ENCODE measurements at regions not wholly inside any gene's neighbourhood (a gene's known extent, or its start where the extent isn't known, plus 50 kb on each side); places are given as distances from the start of the nearest gene placed in this dataset.
"Not testable (repeated sequence)": the region's sequence is repeated elsewhere in the genome, so short reads cannot be mapped to it uniquely, and the experiment has no call there.

GRCh38 chr4:3865986-3866812, 100.0 kb downstream of the ADRA2C start:
- no peak for DNase-seq (ENCODE audit: low read depth, low spot score)

- DNase-seq (ENCODE audit: low read depth, low spot score) = no peak
Observed at GRCh38 chr4:3866813-3867129, 100.6 kb downstream of the ADRA2C start.

DNA sequence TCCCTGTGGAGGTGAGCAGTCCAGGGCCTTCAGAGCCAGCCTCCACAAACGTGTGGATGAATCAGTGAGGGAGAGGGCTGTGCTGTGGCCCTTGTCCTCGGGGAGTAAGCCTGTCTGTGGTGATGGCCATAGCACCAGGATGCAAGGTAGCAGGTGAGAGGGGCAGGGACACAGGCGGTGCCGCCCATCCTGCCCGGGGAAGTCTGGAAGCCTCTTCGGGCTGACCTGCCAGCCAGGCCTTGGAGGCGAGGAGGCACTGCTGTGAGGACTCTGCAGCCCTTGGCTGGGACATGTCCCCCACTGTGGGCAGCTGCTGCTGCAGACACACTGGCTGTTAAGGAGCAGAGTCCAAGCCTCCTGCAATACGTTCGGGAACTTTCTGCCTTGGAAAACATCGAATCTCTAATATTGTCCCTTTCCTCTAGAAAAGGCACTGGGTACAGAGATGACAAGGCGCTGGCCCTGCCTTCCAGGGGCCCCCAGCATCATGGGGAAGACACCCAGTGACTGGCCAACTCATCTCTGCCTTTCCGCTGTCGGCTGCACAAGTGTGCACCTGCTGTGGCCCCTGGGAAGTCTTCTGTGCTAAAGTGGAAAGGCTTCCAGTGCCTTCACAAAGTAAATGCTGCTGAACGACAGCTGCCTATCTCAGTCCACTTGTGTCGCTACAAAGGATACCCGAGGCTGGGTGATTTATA, 101.4 kb downstream of the ADRA2C start:
- no peak for DNase-seq (ENCODE audit: low read depth, low spot score)

- no peak for DNase-seq (ENCODE audit: low read depth, low spot score)
Observed at GRCh38 chr4:3868211-3869173, 102.3 kb downstream of the ADRA2C start.

GRCh38 chr4:3869174-3869572, 103.0 kb downstream of the ADRA2C start:
- DNase-seq (ENCODE audit: low read depth, low spot score) = no peak

DNA sequence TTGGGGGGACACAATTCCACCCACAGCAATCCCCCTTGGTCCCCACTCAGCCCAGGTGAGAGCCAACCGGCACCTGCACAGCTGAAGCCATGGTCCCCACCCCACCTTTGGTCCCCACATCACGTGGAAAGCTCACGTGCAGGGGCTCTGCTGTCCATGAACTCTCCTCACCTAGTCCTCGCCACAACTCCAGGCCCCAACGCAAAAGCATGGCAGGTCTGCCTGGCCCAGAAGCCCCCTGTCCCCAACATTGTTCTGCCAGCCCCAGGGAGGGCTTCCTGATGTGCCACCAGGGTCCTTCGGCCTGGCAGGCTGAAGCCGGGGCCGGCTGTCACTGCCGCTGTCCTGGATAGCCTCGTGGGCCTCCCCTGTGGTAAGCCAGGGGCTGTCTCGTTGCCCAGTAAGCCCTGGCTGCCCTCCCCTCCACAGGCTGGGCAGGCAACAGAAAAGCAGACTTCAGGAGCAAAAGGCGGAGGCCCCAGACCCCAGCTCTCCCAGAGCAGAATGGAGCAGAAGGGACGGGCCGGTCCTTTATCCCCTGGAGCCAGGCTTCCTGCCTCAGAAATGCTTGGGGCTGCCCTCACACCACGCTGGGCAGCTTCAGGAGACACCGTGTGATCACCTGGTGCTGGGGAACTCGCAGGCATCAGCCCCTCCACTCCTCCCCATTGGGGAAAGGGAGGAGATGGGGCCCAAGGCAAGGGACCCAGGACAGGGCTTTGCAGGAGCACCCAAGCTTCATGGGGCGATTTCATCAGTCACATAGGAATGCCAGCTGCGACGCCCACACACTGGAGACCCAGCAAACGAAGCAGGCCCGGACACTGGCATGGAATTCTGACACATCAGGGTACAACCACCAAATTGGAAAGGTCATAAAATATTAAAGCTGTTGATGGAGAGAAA, 103.7 kb downstream of the ADRA2C start:
- no peak for DNase-seq (ENCODE audit: low read depth, low spot score)

DNA sequence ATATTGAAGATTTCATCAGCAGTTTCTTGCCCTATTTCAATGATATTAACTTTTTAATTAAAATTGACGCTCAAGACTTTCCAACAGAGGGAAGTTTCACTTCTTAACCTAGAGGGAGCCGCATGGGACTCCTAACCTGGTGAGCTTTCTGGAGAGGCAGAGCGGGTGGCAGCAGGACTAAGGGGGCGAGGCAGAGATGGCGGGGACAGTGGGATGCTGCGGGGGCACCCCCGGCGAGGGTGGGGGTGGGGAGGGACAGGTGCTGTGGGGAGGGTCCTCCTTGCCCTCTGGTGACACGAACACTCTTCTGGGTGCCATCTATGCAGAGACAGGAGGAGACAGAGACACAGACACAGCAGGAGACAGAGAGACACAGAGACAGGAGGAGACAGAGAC, 104.4 kb downstream of the ADRA2C start:
- DNase-seq (ENCODE audit: low read depth, low spot score) = no peak

DNA sequence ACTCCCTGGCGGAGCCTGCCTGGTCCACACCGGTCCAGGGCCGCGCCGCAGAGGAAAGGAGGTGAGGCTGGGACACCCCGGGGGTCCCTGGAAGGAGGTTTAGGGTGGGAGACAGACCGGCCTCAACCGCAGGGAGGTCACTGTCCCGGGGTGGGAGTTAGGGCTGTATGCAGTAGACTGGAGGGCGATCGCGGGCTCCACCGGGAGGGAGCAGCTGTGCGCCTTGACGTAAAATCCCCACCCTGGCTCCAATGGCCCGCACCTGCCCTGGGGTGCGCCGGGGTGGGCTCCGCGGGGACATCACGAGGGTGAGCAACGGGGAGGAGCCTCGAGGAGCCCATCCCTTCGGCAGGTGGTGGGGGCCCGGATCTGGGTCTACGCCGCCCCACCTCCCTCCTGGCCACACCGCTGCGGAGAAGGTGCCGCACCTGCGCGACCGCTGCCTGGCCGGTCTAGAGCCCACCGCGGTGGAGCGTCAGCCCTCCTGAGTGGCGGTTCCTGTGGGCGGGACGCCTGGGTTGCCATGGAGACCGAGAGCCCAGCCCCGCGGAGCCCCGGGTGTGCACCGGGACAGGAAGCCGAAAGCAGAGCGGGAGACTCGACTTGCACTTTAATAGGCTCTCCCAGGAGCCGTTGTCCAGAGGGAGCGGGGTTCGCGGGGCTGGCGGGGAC, 105.1 kb downstream of the ADRA2C start:
- no peak for DNase-seq (ENCODE audit: low read depth, low spot score)

GRCh38 chr4:3871881-3872833, 106.0 kb downstream of the ADRA2C start:
- DNase-seq (ENCODE audit: low read depth, low spot score) = no peak

GRCh38 chr4:3872834-3873313, 106.7 kb downstream of the ADRA2C start:
- DNase-seq (ENCODE audit: low read depth, low spot score) = no peak

DNA sequence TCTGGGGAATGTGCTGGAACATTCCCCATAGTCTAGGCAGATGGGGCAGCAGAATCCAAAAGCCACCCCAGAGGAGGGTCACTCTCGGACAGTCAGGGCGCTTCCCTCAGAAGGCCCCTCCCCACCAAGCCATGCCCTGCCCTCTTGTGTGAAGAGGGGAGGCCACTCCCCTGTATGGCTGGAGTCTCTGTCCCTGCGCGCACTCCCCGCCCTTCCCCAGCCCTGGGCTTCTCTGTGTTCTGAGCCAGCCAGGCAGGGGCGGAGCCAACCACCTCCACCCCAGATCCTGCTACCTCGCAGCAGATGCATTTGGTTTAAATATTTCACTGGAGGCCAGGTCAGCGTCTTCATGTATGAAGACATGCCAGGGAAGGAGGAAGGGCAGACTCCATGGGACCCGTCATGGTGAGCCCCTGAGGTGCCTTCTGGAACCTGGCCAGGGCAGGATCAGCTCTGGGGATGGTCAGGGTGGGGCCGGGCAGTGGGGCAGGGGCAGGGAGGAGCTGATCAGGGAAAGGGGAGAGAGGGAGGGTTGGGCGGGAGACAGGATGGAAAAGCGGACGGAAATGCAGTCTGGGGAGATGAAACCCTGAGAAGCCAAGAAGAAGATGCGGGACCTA, 107.3 kb downstream of the ADRA2C start:
- DNase-seq (ENCODE audit: low read depth, low spot score) = no peak

- no peak for DNase-seq (ENCODE audit: low read depth, low spot score)
Observed at GRCh38 chr4:3874028-3874415, 107.8 kb downstream of the ADRA2C start.

GRCh38 chr4:3874525-3875110, 108.4 kb downstream of the ADRA2C start:
- DNase-seq (ENCODE audit: low read depth, low spot score) = no peak

DNA sequence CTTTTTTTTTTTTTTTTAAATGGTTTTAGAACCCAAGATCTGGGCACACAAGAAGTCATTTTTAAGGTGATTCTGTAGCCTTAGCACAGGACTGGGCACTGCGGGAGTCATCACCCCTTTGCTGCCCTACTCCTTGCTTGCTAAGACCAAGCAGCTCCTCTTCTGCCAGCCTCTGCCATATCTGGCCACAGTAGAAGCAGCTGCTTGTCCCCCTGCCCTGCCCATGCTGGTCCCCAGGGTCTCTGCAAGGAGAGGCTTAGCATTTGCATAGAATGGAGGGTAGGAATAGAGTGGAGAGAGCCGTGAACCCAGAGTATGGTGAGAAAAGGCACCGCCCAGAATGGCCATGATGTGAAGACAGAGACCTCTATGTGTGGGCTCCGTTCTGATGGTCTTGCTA, 109.3 kb downstream of the ADRA2C start:
- DNase-seq (ENCODE audit: low read depth, low spot score) = no peak

DNA sequence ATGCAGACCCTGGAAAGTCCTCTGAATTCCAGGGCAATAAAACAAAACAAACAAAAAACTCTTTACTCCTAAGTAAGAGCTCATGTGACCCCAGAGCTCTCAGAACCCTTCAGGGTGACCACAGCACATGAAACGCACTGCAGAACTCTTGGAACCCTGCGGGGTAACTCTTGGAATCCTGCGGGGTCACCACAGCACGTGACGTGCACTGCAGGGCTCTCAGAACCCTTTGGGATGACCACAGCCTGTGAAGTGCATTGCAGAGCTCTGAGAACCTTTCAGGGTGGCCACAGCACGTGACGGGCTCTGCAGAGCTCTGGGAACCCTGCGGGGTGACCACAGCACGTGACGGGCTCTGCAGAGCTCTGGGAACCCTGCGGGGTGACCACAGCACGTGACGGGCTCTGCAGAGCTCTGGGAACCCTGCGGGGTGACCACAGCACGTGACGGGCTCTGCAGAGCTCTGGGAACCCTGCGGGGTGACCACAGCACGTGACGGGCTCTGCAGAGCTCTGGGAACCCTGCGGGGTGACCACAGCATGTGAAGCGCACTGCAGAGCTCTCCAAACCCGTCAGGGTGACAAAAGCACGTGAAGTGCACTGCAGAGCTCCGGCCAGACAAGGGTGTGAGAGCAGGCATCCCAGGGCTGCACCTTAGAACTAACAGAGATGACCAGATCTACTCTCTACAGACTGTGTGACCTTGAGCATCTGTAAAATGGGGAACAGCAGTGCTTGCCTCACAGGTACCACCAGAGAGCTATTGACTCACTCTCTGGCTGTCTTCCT, 110.1 kb downstream of the ADRA2C start:
- not testable (repeated sequence) for DNase-seq (ENCODE audit: low read depth, low spot score)

DNA sequence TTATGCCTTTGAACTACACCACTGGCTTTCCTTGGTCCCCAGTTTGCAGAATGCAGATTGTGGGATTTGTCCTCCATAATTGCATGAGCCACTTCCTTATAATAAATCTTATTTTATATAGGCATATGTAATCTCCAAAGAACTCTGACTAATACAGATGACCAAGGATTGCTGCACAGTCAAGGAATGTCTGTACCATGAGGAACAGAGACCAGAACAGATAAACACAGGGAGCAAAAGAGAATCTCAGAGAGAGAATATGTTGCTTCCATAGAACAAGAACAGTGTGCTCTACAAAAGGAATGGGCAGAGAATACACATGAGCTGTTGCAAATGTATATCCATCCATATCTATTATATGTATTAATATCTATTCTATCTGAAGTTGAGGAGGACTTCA, 111.1 kb downstream of the ADRA2C start:
- DNase-seq (ENCODE audit: low read depth, low spot score) = no peak

- no peak for DNase-seq (ENCODE audit: low read depth, low spot score)
Observed at GRCh38 chr4:3877868-3878267, 111.7 kb downstream of the ADRA2C start.
